ENCODE measurements at regions not wholly inside any gene's neighbourhood (a gene's known extent, or its start where the extent isn't known, plus 50 kb on each side); places are given as distances from the start of the nearest gene placed in this dataset.

DNA sequence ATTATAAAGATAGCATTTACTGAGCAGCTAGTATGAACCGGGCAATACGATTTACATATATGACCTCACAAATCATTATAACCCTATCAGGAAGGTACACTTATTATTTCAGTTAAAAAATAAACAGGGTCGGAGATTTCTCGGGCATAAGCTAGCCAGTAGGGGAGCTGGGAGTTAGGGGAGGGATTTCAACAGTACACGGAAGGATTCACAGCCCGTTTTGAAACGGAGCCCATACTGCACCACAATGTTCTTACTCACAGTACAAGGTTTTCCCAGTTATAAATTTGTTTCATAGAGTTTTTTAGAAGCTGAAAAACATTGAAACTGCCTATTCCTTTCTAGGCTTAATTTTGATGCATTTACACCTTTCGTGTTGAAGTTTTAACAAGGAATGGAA is 607.1 kb downstream of the HDGFL1 start:
- TF ChIP-seq POLR2AphosphoS5 (IDR thresholded peaks at IDR 0.05; ENCODE audit: borderline replicate concordance, low read depth, low read length) (no peak), EZH2 (IDR thresholded peaks at IDR 0.05) (no peak)
